MM.1S (cell line): ENCODE measurements at regions not wholly inside any gene's neighbourhood (a gene's known extent, or its start where the extent isn't known, plus 50 kb on each side); places are given as distances from the start of the nearest gene placed in this dataset.

Source experiments
- EZH2 ChIP-seq: fragments of 300-600 bp; sonication (generic); optimal IDR thresholded peaks from 2 replicates; pipeline ENCODE3; 2017; ENCODE audit warnings: low read depth, mild to moderate bottlenecking, antibody characterized with exemption, low read length, mixed read lengths
- TF ChIP-seq, protein P1 (sequence below): fragments of 300-600 bp; sonication (generic); IDR thresholded peaks from 2 replicates; pipeline ENCODE4 v1.5.1; 2016; ENCODE audit warnings: antibody characterized with exemption, low read length, mixed read lengths

- no peak for TF ChIP-seq EZH2
- TF ChIP-seq, protein P1, sequence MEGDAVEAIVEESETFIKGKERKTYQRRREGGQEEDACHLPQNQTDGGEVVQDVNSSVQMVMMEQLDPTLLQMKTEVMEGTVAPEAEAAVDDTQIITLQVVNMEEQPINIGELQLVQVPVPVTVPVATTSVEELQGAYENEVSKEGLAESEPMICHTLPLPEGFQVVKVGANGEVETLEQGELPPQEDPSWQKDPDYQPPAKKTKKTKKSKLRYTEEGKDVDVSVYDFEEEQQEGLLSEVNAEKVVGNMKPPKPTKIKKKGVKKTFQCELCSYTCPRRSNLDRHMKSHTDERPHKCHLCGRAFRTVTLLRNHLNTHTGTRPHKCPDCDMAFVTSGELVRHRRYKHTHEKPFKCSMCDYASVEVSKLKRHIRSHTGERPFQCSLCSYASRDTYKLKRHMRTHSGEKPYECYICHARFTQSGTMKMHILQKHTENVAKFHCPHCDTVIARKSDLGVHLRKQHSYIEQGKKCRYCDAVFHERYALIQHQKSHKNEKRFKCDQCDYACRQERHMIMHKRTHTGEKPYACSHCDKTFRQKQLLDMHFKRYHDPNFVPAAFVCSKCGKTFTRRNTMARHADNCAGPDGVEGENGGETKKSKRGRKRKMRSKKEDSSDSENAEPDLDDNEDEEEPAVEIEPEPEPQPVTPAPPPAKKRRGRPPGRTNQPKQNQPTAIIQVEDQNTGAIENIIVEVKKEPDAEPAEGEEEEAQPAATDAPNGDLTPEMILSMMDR = no peak
These were observed 224.6 kb upstream of the ARRDC3 start for GRCh38 chr5:91607675-91608074.
